Type B pancreatic cell (in vitro differentiated cells): ENCODE measurements at regions not wholly inside any gene's neighbourhood (a gene's known extent, or its start where the extent isn't known, plus 50 kb on each side); places are given as distances from the start of the nearest gene placed in this dataset.

Experiments used
- DNase-seq: peaks from one replicate; pipeline ENCODE4 v3.0.0; 2021; ENCODE audit warnings: mixed read lengths; ENCODE audit not compliant: unreplicated experiment; ENCODE audit errors: extremely low spot score
- H3K27ac Mint-ChIP-seq: 2 replicates; pipeline ENCODE4 v1.8.0; 2021; ENCODE audit warnings: mild to moderate bottlenecking, mixed read lengths
- H3K27me3 Mint-ChIP-seq: 2 replicates; pipeline ENCODE4 v1.8.0; 2021; ENCODE audit warnings: mixed read lengths
- H3K36me3 Mint-ChIP-seq: 2 replicates; pipeline ENCODE4 v1.8.0; 2021; ENCODE audit warnings: mixed read lengths
- H3K4me1 Mint-ChIP-seq: one replicate; pipeline ENCODE4 v1.8.0; 2021; ENCODE audit warnings: mixed read lengths; ENCODE audit not compliant: unreplicated experiment
- H3K4me3 Mint-ChIP-seq: 2 replicates; pipeline ENCODE4 v1.8.0; 2021; ENCODE audit warnings: mild to moderate bottlenecking, mixed read lengths
- H3K9me3 Mint-ChIP-seq: 2 replicates; pipeline ENCODE4 v1.8.0; 2021; ENCODE audit warnings: mixed read lengths
- CTCF ChIP-seq: fragments of 200-600 bp; sonication (generic); conservative IDR thresholded peaks from 2 replicates; pipeline ENCODE4 v1.5.0; 2021; ENCODE audit warnings: antibody characterized with exemption, mild to moderate bottlenecking

- H3K9me3 Mint-ChIP-seq, result peaks cover 9% of the 10 kb centered on the region
- H3K4me1 Mint-ChIP-seq, result no peaks in the 10 kb centered on the region
- no peak for DNase-seq
- no peaks in the 10 kb centered on the region for H3K36me3 Mint-ChIP-seq
- H3K27ac Mint-ChIP-seq, result no peak overlapping the region
- peaks cover 5% of the 10 kb centered on the region for H3K27me3 Mint-ChIP-seq
- no peak overlapping the region for H3K4me3 Mint-ChIP-seq
- TF ChIP-seq CTCF, result no peak
These were observed 661.6 kb downstream of the QKI start for GRCh38 chr6:164075981-164076615.

- Mint-ChIP-seq H3K36me3 (no peaks in the 10 kb centered on the region), H3K27ac (no peak overlapping the region), H3K4me3 (no peak overlapping the region), H3K27me3 (no peaks in the 10 kb centered on the region), H3K4me1 (no peaks in the 10 kb centered on the region), H3K9me3 (peaks cover 8% of the 10 kb centered on the region)
- TF ChIP-seq CTCF, result no peak
- DNase-seq, result no peak
These were observed 657.7 kb downstream of the QKI start for GRCh38 chr6:164072240-164072666.

GRCh38 chr6:164069350-164069990, 655.0 kb downstream of the QKI start:
- Mint-ChIP-seq H3K4me3 (no peak overlapping the region), H3K27me3 (no peaks in the 10 kb centered on the region), H3K9me3 (peaks cover 4% of the 10 kb centered on the region), H3K27ac (no peak overlapping the region), H3K36me3 (no peaks in the 10 kb centered on the region), H3K4me1 (no peaks in the 10 kb centered on the region)
- TF ChIP-seq CTCF, result no peak
- no peak for DNase-seq

GRCh38 chr6:164068527-164068926, 654.0 kb downstream of the QKI start:
- Mint-ChIP-seq H3K36me3 (no peaks in the 10 kb centered on the region), H3K9me3 (peaks cover 4% of the 10 kb centered on the region), H3K27ac (no peak overlapping the region), H3K27me3 (no peaks in the 10 kb centered on the region), H3K4me1 (no peaks in the 10 kb centered on the region), H3K4me3 (no peak overlapping the region)
- DNase-seq, result no peak
- no peak for TF ChIP-seq CTCF

- Mint-ChIP-seq H3K27me3 (no peaks in the 10 kb centered on the region), H3K4me3 (no peak overlapping the region), H3K36me3 (no peaks in the 10 kb centered on the region), H3K27ac (no peak overlapping the region), H3K9me3 (no peaks in the 10 kb centered on the region), H3K4me1 (no peaks in the 10 kb centered on the region)
- TF ChIP-seq CTCF, result no peak
- no peak for DNase-seq
These were observed 652.2 kb downstream of the QKI start for GRCh38 chr6:164066766-164067165.
